GM13976 (cell line): ENCODE measurements at regions not wholly inside any gene's neighbourhood (a gene's known extent, or its start where the extent isn't known, plus 50 kb on each side); places are given as distances from the start of the nearest gene placed in this dataset.
A peak's percentile ranks its signal among the peaks of the same experiment; 100 is the strongest.

Experiments used
- DNase-seq: peaks from one replicate; pipeline ENCODE4 v3.0.0; 2012; ENCODE audit warnings: low spot score
- in situ Hi-C: fragments of 300-500 bp; cut with MboI; formaldehyde crosslinking; loops from one replicate; pipeline ENCODE4 v1.12.0; 2022; ENCODE audit warnings: low sequenced_read_pairs, mixed read lengths, inconsistent platforms; ENCODE audit not compliant: unreplicated experiment
- TF ChIP-seq, protein P1 (sequence below): IDR thresholded peaks from 2 replicates; pipeline ENCODE4 v1.5.1; 2012; ENCODE audit warnings: borderline replicate concordance, mild to moderate bottlenecking; ENCODE audit not compliant: insufficient read depth; ENCODE audit errors: extremely low read depth, missing control alignments, control extremely low read depth

DNA sequence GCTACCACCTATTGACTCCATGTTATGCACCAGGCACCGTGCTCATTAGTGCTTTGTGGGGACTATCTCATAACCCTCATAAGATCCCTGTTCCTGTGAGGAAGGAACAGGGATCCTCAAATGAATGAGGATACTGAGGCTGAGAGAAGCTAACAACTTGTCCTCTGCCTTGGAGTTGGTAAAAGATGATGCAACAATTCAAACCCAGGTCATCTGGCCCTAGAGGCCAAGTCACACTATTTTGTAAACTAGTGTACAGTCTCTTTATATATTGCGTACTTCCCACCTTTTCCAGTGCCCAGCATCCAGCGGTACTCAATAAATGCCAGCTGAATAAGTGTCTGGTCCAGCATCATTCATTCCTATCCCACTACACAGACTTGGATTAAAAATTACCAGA lies 92.6 kb downstream of the RCN1 start:
- in situ Hi-C loops, result no loop called here
- TF ChIP-seq, protein P1, sequence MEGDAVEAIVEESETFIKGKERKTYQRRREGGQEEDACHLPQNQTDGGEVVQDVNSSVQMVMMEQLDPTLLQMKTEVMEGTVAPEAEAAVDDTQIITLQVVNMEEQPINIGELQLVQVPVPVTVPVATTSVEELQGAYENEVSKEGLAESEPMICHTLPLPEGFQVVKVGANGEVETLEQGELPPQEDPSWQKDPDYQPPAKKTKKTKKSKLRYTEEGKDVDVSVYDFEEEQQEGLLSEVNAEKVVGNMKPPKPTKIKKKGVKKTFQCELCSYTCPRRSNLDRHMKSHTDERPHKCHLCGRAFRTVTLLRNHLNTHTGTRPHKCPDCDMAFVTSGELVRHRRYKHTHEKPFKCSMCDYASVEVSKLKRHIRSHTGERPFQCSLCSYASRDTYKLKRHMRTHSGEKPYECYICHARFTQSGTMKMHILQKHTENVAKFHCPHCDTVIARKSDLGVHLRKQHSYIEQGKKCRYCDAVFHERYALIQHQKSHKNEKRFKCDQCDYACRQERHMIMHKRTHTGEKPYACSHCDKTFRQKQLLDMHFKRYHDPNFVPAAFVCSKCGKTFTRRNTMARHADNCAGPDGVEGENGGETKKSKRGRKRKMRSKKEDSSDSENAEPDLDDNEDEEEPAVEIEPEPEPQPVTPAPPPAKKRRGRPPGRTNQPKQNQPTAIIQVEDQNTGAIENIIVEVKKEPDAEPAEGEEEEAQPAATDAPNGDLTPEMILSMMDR, result no peak
- no peak for DNase-seq

DNA sequence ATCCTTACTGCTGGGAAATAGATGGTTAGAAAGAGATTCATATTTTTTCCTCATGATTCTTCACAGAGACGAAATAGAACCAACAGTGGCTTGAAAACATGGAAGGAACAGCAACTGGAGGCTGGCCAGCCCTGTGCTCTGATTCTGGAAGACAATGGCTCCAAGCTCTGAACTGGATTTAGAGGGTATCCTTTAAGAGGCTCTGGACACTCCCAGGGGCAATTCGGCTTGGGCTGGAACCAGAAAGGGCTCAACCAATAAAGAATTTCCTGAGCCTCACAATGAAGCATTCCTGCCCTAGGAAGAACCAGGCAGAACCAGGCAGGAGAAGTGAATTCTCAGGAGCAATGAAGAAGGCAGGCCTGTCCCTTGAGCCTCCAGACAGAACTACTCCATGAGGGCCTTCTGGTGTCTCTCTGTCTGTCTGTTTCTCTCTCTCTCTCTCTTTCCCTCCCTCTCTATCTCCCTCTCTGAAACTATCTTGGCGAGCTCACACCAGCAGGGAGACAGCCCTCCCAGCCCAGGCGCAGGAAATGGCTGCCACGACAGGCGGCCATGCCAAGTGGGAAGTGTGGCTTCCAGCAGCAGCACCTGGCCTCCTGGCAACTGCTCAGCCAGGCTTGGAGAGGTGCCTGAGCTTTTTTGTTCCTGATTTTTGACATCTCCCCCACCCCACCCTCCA lies 93.3 kb downstream of the RCN1 start:
- in situ Hi-C loops, result no loop called here
- TF ChIP-seq, protein P1, result no peak
- DNase-seq, result no peak

DNA sequence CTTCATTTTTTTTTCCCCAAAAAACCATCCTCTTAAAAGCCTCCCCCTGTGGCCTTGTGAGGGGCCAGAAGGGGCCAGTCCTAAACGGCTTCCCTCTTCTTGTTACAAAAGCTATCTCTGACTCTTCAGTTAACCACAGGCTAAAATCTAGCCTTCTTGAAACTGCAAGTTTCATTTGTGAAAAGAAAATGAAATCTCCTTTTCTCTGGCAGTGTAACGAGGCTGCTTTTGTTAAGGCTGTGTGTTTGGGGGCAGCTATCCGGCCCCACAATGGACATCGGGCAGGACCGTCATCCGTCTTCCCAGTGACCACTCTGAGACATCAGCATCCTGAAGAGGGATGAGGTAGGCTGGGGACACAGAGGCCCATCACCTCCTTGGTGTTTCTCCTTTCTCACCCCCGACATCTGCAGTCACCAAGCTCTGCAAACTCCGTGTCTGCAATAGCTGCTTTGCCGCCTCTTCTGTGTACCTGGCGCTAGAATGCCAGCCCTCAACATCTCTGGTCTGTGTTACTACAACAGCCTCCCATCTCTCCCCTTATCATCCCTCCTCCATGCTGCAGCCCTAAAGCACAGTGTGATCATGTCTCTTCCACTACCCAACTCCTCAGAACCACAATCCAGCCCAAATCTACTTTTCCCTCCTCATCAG lies 94.0 kb downstream of the RCN1 start:
- TF ChIP-seq, protein P1, result no peak
- in situ Hi-C loops, result no loop called here
- DNase-seq, result peak; percentile 46

DNA sequence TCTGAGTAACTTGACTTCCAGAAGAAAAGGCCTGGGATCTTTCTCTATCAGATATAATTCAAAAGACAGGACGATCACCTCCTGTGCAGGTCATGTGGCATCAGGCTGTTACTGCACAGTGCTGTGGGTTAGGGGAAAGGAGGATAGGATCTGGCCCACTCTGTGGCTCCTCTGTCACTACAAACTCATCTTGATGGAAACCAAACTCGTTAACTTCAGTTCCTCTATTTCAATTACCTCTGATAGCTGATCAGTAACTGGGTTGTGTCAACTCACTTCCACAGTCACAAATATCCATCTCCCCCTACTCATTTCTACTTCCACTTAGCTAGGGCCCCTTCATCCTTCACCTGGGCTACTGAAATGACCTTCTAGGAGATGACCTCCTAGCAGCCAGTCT lies 95.2 kb downstream of the RCN1 start:
- TF ChIP-seq, protein P1, result no peak
- no peak for DNase-seq
- in situ Hi-C loops, result no loop called here

DNA sequence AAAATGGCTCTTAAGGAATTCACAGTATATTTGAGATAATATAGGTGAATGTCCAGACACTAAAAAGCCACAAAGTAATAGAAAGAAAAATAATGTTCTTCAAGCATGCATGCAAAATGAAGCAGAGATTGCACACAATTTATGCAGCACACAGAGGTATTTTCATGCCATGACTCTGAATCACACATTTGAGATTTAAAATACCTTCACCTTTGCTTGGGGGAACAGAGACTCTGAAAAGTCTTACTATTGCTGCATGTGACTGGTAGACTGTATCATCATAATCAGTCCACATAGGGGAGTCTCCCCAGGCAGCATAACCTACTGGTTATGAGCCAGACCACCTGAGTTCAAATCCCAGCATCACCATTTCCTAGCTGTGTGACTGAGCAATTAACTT lies 96.2 kb downstream of the RCN1 start:
- DNase-seq, result no peak
- TF ChIP-seq, protein P1, result no peak
- in situ Hi-C loops, result no loop called here

DNA sequence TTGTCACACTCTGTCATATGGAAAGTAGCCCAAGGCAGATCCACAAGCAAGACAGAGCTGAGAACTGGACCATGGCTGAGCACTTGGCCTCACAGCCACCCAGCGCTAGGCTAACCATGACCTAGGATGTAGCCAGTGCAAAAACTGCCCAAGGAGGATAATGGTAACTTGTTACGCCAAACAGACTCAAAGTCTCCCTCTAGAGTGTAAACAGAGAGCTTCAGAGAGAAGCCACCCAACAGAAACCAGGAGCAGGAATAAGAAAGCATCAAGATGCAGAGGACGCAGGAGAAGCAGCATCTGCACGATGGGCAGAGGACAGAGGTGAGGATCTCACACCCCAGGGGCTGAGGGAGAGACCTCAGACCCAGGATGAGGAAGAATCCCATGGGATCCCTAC lies 97.9 kb downstream of the RCN1 start:
- in situ Hi-C loops, result no loop called here
- TF ChIP-seq, protein P1, result no peak
- DNase-seq, result no peak
